Breast epithelium (tissue), 4 donors: ENCODE measurements at regions not wholly inside any gene's neighbourhood (a gene's known extent, or its start where the extent isn't known, plus 50 kb on each side); places are given as distances from the start of the nearest gene placed in this dataset.

Experiments used
- DNase-seq, 2 donors: peaks; one replicate each; pipeline ENCODE4 v3.0.0-alpha.2; 2019; ENCODE audit warnings: low spot score in 2 of 2
- H3K27ac ChIP-seq, 2 donors: fragments of 200-600 bp; sonication (generic) in 1 of 2; one replicate each; pipeline ENCODE4 v1.5.1; 2016 to 2019; ENCODE audit warnings: mild to moderate bottlenecking in 1 of 2
- H3K27me3 ChIP-seq, 2 donors: fragments of 200-600 bp; sonication (generic) in 1 of 2; one replicate each; pipeline versions ENCODE4 v1.5.1 to v1.6.0; 2017 to 2019; ENCODE audit warnings: control low read depth in 1 of 2, mild to moderate bottlenecking in 1 of 2
- H3K36me3 ChIP-seq: fragments of 200-600 bp; one replicate; pipeline ENCODE4 v1.5.1; 2019
- H3K4me1 ChIP-seq, 2 donors: fragments of 200-600 bp; sonication (generic); one replicate each; pipeline ENCODE4 v1.5.1; 2016 to 2019; ENCODE audit warnings: control low read depth in 1 of 2
- H3K4me3 ChIP-seq, 3 donors: fragments of 200-600 bp; sonication (generic); 1 replicate in 2 of 3; 2 replicates in 1 of 3; pipeline ENCODE4 v1.5.1; 2016 to 2019; ENCODE audit warnings: mild to moderate bottlenecking in 3 of 3, moderate library complexity in 2 of 3
- H3K9me3 ChIP-seq, 2 donors: fragments of 200-600 bp; sonication (generic) in 1 of 2; one replicate each; pipeline ENCODE4 v1.5.1; 2016 to 2019; ENCODE audit warnings: control low read depth in 1 of 2
- POLR2A ChIP-seq: fragments of 450-650 bp; IDR thresholded peaks from one replicate; pipeline ENCODE4 v1.6.1; 2016; ENCODE audit warnings: antibody characterized with exemption, mild to moderate bottlenecking, moderate library complexity
- POLR2AphosphoS5 ChIP-seq, 3 donors: sonication (generic); formaldehyde crosslinking; IDR thresholded peaks; one replicate each; pipeline ENCODE4 v1.6.1; 2017; ENCODE audit warnings: antibody characterized with exemption in 3 of 3
- intact Hi-C: fragments of 100-400 bp; cut with DNase I; formaldehyde crosslinking; loops from one replicate; pipeline ENCODE4 v1.15.1; 2023; ENCODE audit warnings: low total_unique reads
- TF ChIP-seq, protein P1 (sequence below), 3 donors: fragments of 450-650 bp; IDR thresholded peaks; one replicate each; pipeline ENCODE4 v1.5.1; 2016 to 2017; ENCODE audit warnings: antibody characterized with exemption in 3 of 3, mild to moderate bottlenecking in 3 of 3, moderate library complexity in 3 of 3

DNA sequence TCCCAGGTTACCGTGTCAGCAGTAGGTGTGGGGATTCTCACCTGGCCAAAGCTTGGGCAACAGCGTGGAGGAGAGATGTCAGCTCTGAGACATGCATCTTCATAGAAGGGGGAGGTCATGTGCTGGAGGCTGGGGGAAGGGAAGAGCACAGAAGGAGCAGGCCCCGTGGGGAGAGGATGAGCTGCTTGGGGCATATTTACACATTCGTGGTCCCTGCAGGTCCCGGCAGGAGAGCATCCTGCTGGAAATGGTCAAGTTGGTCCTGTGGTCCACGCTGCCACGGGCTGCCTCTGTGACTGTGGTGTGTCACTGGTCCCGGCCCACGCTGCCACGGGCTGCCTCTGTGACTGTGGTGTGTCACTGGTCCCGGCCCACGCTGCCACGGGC is 195.1 kb upstream of the TWIST2 start:
- no peak overlapping the region for H3K27ac ChIP-seq
- H3K27me3 ChIP-seq = no peaks in the 10 kb centered on the region
- TF ChIP-seq POLR2AphosphoS5 (IDR thresholded peaks at IDR 0.05) (no peak), POLR2A (no peak)
- TF ChIP-seq, protein P1, sequence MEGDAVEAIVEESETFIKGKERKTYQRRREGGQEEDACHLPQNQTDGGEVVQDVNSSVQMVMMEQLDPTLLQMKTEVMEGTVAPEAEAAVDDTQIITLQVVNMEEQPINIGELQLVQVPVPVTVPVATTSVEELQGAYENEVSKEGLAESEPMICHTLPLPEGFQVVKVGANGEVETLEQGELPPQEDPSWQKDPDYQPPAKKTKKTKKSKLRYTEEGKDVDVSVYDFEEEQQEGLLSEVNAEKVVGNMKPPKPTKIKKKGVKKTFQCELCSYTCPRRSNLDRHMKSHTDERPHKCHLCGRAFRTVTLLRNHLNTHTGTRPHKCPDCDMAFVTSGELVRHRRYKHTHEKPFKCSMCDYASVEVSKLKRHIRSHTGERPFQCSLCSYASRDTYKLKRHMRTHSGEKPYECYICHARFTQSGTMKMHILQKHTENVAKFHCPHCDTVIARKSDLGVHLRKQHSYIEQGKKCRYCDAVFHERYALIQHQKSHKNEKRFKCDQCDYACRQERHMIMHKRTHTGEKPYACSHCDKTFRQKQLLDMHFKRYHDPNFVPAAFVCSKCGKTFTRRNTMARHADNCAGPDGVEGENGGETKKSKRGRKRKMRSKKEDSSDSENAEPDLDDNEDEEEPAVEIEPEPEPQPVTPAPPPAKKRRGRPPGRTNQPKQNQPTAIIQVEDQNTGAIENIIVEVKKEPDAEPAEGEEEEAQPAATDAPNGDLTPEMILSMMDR (IDR thresholded peaks at IDR 0.05) = no peak
- no peaks in the 10 kb centered on the region for H3K4me1 ChIP-seq
- DNase-seq = no peak
- intact Hi-C loops = no loop called here
- no peaks in the 10 kb centered on the region for H3K36me3 ChIP-seq
- H3K4me3 ChIP-seq = no peak overlapping the region
- H3K9me3 ChIP-seq = no peaks in the 10 kb centered on the region

DNA sequence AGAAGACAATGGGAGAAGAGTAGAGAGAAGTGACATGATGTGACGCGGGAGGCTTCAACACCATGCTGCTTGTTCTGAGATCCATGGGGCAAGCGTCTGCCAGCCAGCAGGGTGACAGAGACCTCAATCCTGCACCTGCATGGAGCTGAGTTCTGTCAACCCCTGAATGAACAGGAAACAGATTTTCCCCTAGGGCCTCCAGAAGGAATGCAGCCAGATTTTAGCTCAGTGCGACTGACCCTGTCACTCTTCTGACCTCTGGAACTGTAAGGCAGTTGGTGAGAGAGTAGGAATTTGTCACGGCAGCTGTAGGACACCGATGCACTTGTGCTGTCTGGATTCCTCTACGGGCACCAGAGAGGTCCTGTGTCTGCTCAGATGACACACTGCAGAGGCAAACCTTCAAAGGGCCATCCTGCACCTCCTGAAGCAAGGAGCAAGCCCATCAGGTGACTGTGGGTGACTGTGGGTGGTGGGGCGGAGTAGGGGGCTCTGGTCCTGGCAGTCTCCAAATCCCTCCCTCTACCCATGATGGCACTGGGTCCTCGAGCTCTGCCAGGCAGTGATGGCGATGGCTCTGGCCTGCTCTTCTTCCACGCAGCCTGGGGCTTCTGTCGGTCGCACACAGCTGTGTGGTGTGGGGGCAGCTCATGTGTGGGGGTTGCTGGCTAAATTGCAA is 194.3 kb upstream of the TWIST2 start:
- DNase-seq = no peak
- H3K9me3 ChIP-seq = no peaks in the 10 kb centered on the region
- H3K4me3 ChIP-seq = no peak overlapping the region
- H3K27ac ChIP-seq = no peak overlapping the region
- intact Hi-C loops = no loop called here
- TF ChIP-seq POLR2AphosphoS5 (IDR thresholded peaks at IDR 0.05) = no peak
- TF ChIP-seq, protein P1 (IDR thresholded peaks at IDR 0.05) = no peak
- no peak for TF ChIP-seq POLR2A
- no peaks in the 10 kb centered on the region for H3K4me1 ChIP-seq
- H3K27me3 ChIP-seq = no peaks in the 10 kb centered on the region
- H3K36me3 ChIP-seq = no peaks in the 10 kb centered on the region

DNA sequence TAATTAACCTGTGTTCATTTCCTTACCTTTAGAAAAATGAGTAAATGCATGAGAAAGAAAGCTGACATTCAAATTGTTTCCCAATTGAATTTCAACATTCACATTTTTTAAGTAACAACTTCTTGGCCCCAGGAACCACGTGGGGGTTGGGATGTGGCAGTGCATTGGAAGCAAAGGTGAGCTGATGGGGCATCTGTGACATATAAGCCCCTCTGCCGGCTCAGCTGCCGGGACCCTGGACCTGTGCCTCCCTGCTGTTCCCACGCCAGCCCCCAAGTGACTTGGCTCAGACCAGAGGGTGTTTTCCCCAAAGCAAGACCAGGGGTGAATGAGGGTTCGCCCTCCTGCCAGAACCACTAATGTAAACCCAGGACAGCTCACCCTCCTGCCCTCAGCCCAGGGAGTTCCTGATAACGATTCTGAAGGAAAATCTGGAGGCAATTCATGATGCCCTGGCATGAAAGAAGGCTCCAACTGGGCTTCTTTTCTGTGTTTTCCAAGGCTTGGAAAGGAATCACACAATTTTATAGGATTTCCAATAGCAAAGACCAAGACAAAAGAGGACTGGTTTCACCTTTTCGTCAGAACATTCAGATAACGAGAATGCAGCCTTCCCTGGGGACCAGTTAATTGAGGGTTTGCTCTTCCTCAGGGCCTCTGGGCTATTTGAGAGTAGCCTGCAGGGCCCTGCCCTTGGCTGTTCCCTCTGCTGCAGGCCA is 193.2 kb upstream of the TWIST2 start:
- Histone ChIP-seq H3K36me3 (no peaks in the 10 kb centered on the region), H3K4me3 (no peak overlapping the region), H3K4me1 (no peaks in the 10 kb centered on the region), H3K27me3 (no peaks in the 10 kb centered on the region), H3K27ac (no peak overlapping the region), H3K9me3 (no peaks in the 10 kb centered on the region)
- intact Hi-C loops = no loop called here
- TF ChIP-seq, protein P1 (IDR thresholded peaks at IDR 0.05) = no peak
- TF ChIP-seq POLR2AphosphoS5 (IDR thresholded peaks at IDR 0.05) (no peak), POLR2A (no peak)
- DNase-seq = no peak

DNA sequence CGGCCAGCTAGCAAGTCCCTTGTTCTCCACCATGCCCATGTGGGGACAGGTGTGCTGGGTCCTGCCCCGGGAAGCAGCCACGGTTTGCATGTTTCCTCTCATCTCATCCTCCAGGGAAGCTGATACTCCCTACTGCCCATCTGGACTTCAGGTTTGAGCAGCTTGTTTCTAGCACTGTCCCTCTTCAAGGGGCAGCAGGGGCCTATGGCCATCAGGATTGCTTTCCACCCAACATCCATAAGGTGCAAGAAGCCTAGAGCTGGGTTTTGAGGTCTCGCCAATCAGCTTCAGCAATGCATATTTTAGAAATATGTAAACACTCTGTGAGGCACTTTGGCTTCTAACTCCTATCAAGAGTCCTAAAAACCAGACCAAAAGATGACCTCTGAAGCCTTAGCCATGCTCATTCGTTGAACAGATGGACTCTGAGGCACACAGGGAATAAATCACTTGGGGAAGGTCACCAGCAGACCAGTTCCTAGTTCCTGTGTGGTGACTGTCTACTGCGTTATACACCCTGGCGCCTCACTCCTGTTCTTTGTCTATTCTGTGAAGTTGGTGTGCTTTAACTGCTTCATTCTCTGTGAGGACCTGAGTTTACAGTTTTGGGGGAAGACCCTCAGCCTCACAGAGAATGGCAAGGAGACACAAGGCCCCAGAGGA is 192.6 kb upstream of the TWIST2 start:
- intact Hi-C loops = no loop called here
- Histone ChIP-seq H3K4me3 (no peak overlapping the region), H3K4me1 (no peaks in the 10 kb centered on the region), H3K9me3 (no peaks in the 10 kb centered on the region), H3K36me3 (no peaks in the 10 kb centered on the region), H3K27ac (no peak overlapping the region), H3K27me3 (no peaks in the 10 kb centered on the region)
- TF ChIP-seq, protein P1 (IDR thresholded peaks at IDR 0.05) = no peak
- no peak for TF ChIP-seq POLR2AphosphoS5 (IDR thresholded peaks at IDR 0.05)
- TF ChIP-seq POLR2A = no peak
- no peak for DNase-seq
